ENCODE measurements at regions not wholly inside any gene's neighbourhood (a gene's known extent, or its start where the extent isn't known, plus 50 kb on each side); places are given as distances from the start of the nearest gene placed in this dataset.
"Not testable (repeated sequence)": the region's sequence is repeated elsewhere in the genome, so short reads cannot be mapped to it uniquely, and the experiment has no call there.

DNA sequence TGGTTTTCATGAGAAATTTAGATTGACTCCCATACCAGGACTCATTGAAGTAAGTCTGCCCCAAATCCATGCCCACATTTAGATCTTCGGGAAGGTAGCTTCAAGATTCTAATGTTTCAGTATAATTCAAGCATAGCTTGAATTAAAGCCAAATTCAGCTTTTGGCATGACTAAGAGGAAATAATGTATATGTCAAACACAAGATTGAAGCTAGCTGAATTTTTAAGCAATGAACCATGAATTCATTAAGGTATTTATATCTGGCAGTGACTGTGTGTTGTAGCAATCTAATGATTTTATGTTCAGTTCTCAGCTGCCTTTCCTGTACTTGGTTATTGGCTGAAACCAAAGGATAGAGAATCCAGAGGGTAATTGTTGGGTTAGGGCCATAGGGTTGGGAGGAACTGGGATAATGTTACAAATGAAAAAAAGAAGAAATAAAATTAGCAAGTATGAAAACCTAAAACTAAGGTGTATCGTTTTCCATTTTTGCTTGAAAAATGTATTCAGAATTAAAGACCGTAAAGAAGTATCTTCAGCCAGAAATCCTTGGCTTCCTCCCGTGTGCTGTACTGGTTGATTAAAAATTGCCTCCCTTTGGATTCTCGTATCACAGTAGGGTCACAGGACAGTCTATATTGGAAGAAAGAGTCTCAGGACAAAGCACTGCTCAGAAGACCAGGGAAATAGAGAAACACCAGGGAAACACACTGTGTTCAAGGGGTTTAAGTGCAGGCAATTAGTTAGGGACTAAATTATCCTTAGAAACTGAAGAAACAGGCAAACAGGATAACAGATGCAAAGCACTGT, 119.0 kb upstream of the FN1 start:
- DNase-seq = no peak

GRCh38 chr2:215553946-215554345, 118.1 kb upstream of the FN1 start:
- DNase-seq = no peak

DNA sequence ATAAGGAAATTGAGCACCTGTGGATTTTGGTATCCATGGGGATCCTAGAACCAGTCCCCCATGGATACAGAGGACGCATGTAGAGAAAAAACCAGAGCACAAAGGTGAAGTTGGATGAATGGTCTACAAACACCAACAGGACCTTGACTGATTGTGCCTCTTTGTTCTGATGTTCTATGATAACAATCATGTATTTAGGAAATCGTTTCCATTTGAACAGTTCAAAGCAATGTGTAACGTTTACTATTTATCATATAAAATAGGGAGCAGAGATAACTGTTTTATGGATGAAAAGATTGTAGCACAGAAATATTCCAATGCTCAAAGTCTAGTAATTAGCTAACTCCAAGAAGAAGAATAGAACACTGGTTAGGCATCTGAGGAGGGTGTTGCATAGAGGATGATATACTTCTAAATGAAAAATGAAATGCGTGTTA, 116.3 kb upstream of the FN1 start:
- DNase-seq = no peak

DNA sequence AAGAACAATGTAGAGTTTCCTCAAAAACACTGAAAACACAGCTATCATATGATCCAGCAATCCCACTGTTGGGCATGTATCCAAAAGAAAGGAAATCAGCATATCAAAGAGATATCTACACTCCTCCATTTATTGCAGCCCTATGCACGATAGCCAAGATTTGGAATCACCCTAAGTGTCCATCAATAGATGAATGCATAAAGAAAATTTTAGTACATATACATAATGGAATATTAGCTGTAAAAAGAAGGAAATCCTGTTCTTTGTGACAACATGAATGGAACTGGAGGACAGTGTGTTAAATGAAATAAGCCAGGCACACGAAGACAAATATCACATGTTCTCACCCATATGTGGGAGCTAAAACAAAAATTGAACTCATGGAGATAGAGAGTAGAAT, 114.5 kb upstream of the FN1 start:
- DNase-seq = no peak

GRCh38 chr2:215548714-215549113, 112.8 kb upstream of the FN1 start:
- no peak for DNase-seq

DNA sequence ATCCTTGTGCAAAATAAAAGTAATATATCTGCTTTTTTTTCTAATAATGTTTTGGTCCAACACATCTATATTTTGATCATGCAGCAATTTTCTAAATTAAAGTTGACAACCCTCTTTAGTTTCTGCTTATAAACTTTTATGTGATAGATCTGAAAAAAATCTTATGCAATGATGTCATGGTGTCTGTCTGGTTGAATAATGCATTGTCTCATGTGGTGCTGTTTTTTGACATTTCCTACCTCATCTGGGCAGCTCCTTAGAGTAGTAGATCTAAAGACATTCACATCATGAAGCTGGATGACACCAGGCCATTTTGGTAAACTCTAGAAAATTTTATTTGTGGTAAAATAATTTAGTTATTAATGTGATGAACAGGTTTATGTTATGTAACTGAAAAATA, 106.8 kb upstream of the FN1 start:
- no peak for DNase-seq

GRCh38 chr2:215540658-215541057, 104.8 kb upstream of the FN1 start:
- DNase-seq = no peak

DNA sequence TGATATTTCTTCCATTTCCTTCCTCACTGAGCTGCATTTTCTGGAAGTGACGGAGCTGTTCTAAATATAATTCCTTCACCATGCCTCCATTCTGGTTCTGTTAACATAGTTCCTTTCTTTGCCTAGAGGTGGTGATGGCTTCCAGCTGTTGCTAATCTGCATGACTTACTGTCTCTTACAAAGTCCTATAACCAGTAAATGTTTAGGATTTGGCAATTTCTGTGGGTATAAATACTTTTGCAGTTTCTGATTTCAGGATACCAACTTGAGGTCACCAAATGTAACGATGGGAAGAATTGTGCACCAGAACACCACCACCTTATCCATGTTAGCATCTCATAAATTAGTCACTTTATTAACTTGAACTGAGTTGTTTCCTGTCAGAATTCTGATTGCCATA, 101.7 kb upstream of the FN1 start:
- DNase-seq = no peak

GRCh38 chr2:215536510-215536909, 100.6 kb upstream of the FN1 start:
- no peak for DNase-seq

GRCh38 chr2:215535741-215536140, 99.9 kb upstream of the FN1 start:
- DNase-seq = no peak

DNA sequence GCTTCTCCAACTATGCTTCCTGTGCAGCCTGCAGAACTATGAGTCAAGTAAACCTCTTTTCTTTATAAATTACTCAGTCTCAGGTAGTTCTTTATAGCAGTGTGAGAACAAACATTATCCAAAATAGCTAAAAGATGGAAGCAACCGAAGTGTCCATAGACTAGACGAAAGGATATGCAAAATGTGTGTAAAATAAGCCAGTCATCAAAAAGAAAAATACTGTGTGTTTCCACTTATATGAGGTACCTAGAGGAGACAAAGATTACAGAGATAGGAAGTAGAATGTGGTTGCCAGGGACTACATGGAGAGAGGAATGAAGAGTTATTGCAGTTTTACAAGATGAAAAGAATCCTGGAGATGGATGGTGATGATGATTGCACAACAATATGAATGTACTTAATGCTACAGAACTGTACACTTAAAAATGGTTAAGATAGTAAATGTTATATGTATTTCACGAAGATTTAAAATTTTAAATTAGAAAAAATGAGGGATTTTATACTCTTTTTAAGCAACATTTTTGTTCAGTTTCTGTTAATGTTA, 99.3 kb upstream of the FN1 start:
- DNase-seq = no peak

DNA sequence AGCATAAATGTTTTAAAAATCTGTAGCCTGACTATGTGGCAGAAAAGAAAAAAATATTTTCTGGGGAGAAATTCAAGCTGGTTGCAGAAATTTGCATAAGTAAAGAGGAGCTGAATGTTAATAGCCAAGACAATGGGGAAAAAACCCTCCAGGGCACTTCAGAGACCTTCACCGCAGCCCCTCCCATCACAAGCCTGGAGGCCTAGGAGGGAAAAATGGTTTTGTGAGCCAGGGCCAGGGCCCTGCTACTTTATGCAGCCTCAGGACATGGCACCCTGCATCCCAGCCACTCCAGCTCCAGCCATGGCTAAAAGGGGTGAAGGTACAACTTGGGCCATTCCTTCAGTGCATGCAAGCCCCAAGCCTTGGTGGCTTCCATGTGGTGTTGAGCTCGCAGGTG, 97.8 kb upstream of the FN1 start:
- not testable (repeated sequence) for DNase-seq

GRCh38 chr2:215532844-215533243, 97.0 kb upstream of the FN1 start:
- no peak for DNase-seq

DNA sequence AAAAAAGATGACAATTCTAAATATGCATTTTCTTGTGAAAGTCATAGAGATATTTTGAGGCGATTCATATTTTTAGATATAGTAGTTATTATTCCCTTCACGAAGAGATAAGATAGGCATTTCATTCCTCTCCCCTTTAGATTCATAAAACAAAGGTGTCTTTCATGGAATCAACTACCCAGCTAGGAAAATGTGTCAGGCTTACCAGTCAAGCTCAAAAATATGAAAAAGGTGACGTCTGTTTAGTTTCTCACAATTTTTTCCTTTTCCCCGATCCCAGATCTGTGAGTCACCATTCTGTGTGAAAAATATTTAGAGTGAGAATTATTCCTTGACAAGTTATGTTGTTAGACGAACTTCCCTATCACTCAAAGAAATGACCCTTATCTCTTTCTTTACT, 95.4 kb upstream of the FN1 start:
- DNase-seq = no peak

- no peak for DNase-seq
Observed at GRCh38 chr2:215530191-215530968, 94.5 kb upstream of the FN1 start.

- no peak for DNase-seq
Observed at GRCh38 chr2:215529271-215529670, 93.4 kb upstream of the FN1 start.

GRCh38 chr2:215528555-215528954, 92.7 kb upstream of the FN1 start:
- no peak for DNase-seq

GRCh38 chr2:215527736-215528135, 91.9 kb upstream of the FN1 start:
- no peak for DNase-seq

GRCh38 chr2:215526341-215526740, 90.5 kb upstream of the FN1 start:
- no peak for DNase-seq

DNA sequence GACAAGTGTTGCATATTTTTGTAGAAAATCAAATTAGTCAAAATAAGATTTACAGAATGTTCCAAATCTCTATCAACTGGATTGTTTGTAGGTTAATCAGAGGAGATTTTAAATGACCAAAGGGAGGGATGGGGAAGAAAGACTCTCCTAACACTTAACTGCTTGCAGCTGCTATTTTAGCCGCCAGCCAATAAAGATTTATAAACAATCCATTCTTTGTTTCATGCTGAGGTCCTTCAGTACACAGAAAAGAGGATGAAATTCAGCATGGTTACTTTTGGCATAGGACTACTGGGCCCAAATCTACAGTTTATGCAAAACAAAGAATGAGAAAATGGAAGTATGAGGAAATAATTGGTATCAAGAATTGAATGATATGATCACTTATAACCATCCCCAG, 86.4 kb upstream of the FN1 start:
- no peak for DNase-seq

- no peak for DNase-seq
Observed at GRCh38 chr2:215521031-215521430, 85.2 kb upstream of the FN1 start.

DNA sequence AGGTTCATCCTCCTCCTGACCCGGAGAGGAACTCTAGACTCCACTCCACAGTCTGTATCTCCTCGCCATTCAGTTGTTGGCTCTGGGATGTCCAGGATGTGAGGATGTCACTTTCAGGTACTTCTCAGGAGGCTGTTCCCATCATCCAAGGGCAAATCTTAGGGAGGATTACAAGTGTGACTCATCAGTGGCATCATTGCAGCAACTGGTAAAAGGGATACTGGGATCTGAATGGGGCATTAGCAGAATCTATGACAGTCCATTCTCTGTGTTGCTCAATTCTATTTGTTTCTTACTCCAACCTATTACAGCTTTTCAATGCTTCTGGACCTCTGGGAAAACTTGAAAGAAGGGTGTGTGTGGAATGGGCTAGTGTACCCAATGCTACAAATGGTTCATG, 81.5 kb upstream of the FN1 start:
- no peak for DNase-seq

DNA sequence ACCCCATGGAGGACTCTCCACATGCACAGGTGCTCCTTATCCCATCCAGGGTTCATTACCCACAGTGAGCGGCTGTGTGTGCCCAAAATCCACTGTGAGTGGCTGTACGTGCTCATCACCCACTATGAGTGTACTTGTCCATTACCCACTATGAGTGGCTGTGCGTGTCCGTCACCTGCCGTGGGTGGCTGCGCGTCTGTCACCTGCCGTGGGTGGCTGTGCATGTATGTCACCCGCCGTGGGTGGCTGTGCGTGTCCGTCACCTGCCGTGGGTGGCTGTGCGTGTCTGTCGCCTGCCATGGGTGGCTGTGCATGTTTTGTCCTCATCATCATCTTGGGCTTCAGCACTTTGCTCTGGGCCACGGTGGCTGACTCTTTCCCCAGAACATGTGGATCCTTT, 78.6 kb upstream of the FN1 start:
- no peak for DNase-seq

Measured in nucleus accumbens (tissue), 56 donors.